CD4-positive, alpha-beta T cell treated with Interleukin-2 at 100 ng/mL for 4 hours (primary cell): ENCODE measurements at regions not wholly inside any gene's neighbourhood (a gene's known extent, or its start where the extent isn't known, plus 50 kb on each side); places are given as distances from the start of the nearest gene placed in this dataset.
"Not testable (repeated sequence)": the region's sequence is repeated elsewhere in the genome, so short reads cannot be mapped to it uniquely, and the experiment has no call there.

Source experiments
- DNase-seq: peaks from one replicate; pipeline ENCODE4 v3.0.0-alpha.2; 2020; ENCODE audit warnings: low spot score

DNA sequence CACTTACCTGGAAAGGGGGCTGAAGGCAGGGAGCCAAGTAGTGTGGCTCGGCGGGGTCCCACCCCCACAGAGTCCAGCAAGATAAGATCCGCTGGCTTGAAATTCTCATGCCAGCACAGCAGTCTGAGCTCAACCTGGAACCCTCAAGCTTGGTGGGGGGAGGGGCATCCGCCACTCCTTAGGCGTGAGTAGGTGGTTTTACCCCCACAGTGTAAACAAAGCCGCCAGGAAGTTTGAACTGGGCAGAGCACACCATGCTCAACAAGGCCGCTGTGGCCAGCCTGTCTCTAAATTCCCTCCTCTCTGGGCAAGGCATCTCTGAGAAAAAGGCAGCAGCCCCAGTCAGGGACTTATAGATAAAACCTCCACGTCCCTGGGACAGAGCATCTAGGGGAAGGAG lies 156.3 kb downstream of the KBTBD8 start:
- no peak for DNase-seq

DNA sequence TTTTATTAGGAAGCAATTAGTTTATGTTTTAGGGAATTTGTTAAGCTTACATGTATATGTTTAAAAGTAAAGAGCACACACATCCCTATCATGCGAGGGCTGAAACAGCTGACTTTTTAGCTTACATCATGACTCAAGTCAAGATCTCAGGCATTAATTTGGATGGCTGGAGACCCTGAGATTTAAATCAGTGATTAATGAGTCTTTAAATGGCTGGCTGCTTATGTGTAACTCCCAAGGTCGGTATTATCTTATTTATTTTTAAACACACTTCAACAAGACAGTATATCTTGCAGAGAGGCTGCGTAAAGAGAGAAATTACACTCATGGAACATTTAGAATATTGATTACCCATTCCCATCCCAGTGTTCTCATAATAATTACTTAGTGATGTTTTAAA lies 169.4 kb downstream of the KBTBD8 start:
- DNase-seq = no peak

DNA sequence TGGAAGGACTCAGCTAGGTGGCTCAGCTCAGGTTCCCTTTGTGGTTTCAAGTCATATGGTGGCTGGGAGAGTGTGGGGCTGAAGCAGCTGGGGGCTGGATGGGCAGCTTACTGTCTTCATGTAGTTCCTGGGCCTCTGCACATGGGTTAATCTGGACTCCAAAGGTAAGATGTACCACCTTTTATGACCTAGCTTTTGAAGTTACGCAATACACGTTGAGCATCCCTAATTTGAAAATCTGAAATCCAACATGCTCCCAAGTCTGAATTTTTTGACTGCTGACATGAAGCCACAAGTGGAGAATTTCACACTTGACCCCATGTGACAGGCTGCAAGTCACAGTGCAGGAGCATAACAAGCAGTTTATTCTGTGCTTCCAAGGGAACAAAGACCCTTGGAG lies 173.7 kb downstream of the KBTBD8 start:
- DNase-seq = no peak

DNA sequence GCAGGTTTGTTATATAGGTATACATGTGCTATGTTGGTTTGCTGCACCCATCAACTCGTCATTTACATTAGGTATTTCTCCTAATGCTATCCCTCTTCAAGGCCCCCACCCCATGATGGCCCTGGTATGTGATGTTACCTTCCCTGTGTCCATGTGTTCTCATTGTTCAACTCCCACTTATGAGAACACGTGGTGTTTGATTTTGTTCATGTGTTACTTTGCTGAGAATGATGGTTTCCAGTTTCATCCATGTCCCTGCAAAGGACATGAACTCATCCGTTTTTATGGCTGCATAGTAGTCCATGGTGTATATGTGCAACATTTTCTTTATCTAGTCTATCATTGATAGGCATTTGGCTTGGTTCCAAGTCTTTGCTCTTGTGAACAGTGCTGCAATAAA lies 175.0 kb downstream of the KBTBD8 start:
- DNase-seq = not testable (repeated sequence)

DNA sequence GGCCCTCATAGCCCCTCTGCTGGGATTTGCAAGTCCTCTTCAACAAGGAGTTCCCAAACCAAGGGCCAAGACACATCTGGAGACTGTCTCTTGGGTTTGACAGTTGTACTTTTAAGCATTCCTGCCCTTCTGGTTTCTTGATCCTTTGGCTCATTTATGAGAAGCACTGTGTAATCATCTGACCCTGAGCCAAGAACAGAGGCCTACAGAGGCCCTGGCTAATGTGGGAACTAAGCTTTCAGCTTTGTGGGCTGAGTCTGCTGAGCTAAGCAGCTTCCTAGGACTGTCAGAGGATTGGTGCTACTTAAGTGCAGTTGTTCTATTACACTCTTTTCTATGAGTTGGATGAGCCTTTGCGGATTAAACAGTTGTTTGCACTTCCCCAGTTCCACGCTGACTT lies 178.3 kb downstream of the KBTBD8 start:
- no peak for DNase-seq

DNA sequence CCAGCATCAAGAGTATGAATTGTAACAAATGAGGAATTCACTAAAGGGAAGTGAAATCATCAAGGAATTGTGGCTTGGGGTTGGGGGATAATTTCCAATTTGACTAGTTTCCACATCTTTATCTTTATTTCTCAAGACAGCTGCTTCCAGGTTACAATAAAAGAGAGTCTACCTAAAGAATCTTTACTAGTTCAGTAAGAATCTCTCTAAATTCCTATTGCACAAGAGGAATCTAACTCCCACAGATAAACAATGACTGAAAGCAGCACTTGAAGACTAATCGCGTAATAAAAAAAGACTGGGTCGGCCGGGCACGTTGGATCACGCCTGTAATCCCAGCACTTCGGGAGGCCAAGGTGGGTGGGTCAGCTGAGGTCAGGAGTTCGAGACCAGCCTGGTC lies 194.4 kb downstream of the KBTBD8 start:
- DNase-seq = no peak

DNA sequence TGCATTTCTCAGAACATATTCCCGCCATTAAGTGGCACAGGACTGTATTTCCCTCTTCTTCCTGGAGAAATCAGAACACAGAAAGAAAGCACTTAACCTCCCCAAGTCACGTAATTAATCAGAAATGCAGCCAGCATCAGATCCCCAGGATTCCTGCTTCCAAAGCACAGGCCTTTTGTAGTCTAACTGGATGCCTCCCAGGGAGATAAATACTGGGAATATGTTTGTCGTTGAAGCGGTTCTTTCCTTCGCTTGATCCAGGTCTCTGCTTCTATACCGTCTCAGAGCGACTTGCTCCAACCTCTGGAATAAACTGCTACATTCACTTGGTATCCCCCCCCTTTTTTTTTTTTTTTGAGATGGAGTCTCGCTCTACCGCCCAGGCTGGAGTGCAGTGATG lies 198.6 kb downstream of the KBTBD8 start:
- no peak for DNase-seq

DNA sequence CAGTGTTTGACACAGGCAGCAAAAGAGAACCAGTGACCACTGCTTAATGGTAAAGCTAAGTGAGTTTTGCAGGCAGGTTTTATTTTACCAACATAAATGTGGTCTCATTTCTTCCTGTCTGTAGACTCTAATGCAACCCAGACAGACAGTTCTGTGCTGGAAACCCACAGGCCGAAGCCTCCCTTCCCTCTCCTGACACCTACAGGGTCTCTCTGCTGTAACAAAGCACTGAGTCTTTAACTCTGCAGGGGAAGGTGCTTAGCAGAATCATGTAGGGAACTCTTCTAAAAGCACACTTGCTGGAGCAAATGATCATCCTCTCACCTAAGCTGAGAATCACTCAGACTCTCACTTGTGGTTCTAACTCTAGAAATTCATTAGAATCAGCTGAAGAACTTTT lies 200.3 kb downstream of the KBTBD8 start:
- DNase-seq = no peak

DNA sequence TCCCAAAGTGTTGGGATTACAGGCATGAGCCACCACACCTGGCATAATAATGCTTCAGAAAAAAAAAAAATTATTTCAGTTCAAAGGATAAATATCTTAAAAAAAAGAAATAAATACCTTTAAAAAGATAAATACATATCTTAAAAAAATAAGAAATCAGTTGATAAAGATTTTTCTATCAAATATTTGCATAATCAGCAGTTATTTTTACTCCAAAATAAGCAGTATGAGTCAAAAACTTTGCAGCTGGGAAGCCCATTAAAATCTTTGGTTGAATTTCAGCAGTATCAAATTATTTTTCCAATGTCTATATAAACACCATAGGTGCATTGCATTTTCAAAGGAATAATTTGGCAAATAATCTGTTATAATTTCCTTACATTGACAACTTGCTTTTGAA lies 202.5 kb downstream of the KBTBD8 start:
- DNase-seq = no peak

DNA sequence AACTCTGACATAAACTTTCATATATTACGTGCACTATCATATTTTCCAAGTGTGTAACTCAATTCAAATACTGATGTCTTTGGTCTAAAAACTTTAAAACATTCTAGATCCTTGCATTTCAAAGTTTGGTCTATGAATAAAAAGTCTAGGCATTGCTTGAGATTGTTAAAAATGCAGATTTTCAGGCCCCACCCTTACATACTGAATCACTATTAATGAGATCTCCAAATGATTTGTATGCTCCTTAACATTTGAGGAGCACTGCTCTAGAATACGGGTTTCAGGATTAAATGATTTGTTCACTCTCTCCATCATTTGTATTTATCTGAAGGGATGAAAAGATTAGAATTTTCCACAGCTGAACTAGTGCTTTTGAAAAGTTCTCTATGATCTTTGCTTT lies 202.9 kb downstream of the KBTBD8 start:
- no peak for DNase-seq

DNA sequence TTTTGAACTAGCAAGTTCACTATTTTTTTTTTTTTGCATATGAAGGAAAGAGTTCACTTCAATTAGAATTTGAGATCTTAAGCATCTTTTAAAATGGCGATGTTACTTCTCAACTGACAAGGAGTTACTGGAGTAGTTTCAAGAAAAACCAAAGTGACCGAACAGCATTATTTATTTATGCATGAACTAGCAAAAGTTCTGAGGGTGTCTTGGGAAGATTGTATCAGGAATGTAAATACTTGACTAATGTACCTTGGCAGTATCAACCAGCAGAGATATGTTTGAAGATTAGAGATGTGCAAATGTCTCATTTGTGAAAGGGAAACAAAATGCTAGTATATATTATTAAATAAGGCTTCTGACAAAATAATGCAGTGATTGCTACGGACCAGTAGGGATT lies 203.9 kb downstream of the KBTBD8 start:
- no peak for DNase-seq

DNA sequence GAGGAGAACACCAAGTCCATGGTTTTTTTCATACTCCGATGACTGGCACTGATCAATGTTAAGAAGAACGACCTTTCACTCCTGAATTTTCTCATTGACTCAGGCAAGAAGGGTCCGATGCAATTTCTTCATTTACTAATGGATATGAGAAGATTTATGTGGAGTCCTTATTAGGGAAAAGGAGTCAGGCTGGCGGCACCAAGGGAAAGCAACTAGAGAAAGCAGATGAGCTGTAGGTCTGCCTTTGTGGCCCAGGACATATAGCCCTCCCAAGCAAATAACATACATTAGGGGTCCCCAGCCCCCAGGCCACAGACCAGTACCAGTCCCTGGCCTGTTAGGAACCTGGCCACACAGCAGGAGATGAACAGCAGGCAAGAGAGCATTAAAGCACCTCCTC lies 206.8 kb downstream of the KBTBD8 start:
- DNase-seq = no peak

DNA sequence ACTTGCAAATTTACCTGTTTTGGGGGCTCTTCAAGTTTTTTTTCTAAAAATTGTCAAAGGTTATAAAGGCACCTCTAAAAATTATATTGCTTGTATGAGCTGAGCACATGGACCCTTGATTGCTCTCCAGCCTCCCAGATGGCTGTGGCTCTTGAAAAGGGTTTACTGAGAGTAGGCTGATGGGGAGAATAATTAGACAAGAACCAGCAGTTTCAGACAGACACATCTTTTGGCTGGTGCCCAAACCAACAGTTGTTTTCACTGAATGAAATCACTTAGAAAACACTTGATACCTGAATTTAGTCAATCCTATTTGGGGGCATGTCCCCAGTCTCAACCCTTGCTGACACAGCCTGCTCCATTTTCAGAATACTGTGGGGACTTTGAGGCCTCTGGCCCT lies 217.6 kb downstream of the KBTBD8 start:
- no peak for DNase-seq

DNA sequence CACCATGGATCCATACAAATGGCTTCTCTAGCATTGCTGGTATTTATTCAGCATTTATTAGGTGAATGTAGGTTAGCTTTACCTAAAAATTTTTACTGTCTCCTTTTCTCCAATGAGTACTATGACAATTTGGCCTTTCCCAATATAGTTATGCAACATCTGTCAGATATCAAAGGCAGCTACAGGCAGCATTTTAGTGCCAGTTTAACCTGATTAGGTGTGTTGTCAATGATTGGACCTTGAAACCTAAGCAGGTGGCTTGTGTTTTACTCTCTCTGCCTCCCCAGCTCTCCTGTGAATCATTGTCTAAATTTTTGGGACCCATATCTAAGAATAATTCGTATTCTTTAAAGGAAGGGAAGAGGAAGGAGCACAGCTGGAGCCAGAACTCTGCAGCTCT lies 228.9 kb downstream of the KBTBD8 start:
- no peak for DNase-seq

DNA sequence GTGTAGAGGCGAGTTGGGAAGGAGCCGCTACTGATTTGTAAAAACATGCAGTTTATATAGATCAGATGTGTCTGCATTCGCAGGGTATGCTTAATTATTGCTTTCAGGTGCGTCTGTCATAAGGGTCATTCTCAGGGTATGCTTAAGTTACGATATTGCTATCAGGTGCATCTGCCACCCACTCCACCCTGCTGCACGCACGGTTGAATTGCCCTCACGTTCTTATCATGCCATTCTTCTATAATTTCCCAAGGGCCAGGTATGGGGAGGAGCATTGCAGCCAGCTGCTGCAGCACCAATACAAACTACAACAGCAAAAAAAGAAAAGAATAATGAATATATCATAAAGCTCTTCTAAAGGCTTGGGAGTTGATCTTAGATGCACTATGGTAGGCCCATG lies 230.0 kb downstream of the KBTBD8 start:
- no peak for DNase-seq

DNA sequence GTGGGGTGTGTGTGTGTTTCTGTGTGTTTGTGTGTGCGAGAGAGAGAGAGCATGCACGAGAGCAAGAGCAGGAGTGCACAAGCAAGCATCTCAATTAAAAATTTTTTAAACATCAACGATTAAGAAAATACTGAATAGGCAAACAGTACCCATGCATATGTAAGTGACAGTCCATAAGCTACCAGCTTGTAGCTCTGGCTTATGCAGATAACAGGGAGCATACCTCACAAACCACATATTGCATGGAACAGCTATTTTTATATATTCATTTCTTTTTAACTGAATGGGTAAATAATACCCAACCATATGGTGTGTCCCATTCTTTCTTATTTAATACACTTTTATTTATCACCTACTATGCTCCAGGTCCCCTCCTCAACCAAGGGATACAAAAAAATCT lies 234.5 kb downstream of the KBTBD8 start:
- DNase-seq = no peak

DNA sequence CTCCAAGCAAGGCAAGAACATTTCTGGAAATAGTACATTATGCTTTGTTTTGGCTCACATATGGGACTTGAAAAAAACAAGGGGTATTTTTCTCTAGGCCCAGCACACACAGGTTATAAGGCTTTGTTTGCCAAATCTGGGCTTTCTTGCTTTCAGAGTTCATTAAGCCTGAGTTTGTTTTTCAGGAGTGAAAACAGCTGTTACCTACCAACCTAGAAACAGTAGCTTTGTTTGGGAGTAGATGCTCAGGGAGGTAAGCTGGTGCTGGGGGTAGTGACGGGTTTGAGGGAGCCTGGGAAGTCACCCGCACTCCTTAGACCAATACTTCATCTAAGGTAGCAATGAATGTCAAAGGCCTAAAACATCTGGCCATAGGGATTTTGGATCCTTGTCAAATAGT lies 241.2 kb downstream of the KBTBD8 start:
- no peak for DNase-seq

DNA sequence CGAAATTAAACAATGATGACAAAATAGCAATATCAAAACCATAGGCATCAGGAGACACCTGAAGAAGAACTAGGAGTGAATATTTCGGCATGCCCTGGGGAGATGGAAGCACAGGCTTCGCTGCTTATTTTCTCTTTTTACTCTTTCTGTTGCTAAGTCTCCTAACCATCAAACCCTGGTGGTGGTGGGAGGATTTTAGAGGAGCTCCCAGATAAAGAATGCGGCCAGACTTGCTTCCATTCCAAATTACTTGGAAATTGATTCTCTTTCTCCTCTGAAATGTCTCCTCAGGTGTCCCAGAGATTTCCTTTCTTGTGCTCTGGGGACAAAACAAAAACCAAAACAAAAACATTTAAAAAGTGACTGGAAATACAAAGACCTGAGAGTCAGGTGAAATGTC lies 243.0 kb downstream of the KBTBD8 start:
- DNase-seq = no peak

DNA sequence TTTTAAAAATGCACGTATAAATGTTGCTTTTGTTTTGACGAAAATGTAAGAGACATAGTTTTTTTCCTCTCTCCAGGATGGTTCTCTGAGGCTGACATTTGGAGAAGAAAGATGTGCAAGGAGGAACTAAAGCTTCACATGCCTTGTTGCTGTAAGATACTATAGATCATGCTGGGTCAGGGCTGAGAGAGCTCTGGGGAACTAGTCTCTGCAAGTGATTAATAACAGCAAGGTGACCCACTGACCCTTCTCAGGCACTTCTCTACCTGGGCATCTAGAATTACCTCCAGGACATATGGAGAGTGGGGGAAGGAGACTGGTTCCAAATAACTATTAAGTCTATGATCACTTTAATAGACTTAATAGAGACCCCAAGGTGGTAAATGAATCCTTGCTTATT lies 246.0 kb downstream of the KBTBD8 start:
- no peak for DNase-seq

DNA sequence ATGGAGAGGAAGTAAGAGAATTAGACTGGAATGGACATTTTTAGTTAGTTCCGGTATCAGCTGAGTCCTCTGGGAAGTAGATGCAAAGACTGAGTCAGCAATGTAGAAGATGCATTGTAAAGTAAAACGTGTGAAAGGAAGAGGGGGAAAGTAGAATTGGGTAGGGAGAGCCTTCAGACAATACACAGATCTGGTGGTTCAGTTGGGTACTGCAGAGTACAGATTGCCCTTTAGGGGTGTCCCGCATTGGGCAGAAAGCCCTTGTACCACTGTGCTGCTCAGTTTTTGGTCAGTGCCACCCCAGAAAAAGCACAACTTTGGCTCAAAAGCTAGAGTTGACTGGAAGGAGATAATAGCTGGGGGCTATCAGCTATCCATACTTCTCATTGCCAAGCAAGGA lies 247.4 kb downstream of the KBTBD8 start:
- DNase-seq = no peak

DNA sequence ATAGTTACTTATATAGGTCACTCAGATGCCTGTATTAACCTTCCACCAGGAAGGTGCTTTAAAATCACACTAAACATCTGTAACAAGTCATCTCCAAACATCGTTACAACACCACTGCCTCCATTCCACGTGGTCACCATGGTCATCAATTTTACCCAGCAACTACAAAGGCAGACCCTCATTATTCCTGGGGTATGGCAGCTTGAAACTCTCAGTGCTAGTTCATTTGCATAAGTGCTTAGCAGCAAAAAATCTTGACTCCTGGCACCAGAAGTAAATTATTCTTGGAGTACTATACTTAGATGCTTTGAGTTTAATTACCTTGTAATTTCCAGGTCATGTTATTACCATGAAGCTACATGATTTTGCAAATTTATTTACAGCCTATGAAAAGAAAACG lies 250.6 kb downstream of the KBTBD8 start:
- no peak for DNase-seq

DNA sequence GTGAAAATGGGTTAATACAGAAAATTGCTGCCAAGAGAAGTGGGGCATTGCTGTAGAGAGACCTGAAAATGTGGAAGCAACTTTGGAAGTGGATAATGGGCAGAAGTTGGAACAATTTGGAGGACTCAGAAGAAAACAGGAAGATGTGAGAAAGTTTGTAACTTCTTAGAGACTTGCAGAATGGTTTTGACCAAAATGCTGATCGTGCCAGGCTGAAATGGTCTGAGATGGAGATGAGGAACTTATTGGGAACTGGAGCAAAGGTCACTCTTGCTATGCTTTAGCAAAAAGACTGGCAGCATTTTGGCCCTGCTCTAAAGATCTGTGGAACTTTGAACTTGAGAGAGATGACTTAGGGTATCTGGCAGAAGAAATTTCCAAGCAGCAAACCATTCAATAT lies 254.8 kb downstream of the KBTBD8 start:
- DNase-seq = not testable (repeated sequence)

DNA sequence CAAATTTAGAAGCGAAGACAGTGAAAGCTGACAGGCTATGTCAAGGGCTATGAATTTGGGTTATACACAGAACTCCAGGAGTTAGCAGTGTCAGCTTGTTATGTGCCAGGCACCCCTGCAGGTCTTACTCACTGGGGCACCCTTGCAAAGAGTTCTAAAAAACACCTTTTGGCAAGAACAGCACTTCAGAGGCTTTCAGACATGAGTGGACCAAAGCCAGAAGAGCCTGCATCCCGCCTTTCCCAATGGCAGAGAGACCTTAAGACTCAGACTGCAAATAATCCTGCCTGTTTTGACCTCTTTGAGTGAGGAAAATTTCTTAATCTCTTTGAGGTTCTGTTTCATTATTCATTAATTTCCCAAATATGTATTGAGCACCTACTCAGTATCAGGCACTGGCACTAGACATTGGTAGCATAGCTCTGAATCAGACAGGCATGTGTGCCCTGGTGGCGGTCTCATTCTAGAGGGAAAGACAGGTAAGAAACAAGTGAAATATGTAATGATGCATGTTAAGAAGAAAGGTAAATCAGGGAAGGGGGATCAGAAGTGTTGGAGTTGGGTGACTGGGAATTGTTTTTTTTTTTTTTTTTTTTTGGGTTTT lies 280.0 kb downstream of the KBTBD8 start:
- DNase-seq = no peak

DNA sequence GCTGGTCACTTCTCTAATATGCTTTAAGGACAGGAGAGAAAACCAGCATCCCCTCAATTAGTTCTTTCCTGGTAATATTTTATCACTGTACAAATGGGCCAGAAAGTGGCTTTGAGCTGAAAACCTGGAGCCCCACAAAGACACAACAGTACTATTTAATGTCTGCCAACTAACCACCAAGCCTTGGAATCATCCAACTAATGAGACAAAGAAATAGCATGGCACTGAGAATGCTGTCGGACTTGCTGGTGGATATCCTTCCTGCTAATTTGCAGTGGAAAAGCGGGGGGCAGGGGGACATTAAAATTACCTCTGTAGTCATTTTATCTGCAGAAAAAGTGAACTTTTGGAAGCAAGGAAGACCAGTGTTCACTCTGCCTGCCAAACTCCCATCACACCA lies 288.5 kb downstream of the KBTBD8 start:
- no peak for DNase-seq
